WTC11 (cell line): ENCODE measurements at regions not wholly inside any gene's neighbourhood (a gene's known extent, or its start where the extent isn't known, plus 50 kb on each side); places are given as distances from the start of the nearest gene placed in this dataset.

Experiments used
- ATAC-seq: fragments of 200-7000 bp; cut with Tn5 transposase; 2 replicates; pipeline ENCODE4 v1.10.0; 2021; ENCODE audit warnings: mild to moderate bottlenecking, moderate library complexity
- CTCF ChIA-PET: fragments of 300-600 bp; sonication (Branson Sonifier 250); formaldehyde crosslinking; loops from one replicate; lab custom pipeline; 2021; ENCODE audit warnings: antibody characterized with exemption; lab: Charles Lee
- POLR2A ChIA-PET: fragments of 350-600 bp; sonication (Branson Sonifier 250); formaldehyde crosslinking; loops from one replicate; lab custom pipeline; 2021; ENCODE audit warnings: antibody characterized with exemption; lab: Charles Lee
- DNase-seq: peaks from one replicate; pipeline ENCODE4 v3.0.0; 2021; ENCODE audit warnings: low spot score
- H3K27ac Mint-ChIP-seq: 2 replicates; pipeline ENCODE4 v1.8.0; 2021; ENCODE audit warnings: mixed read lengths
- H3K27me3 Mint-ChIP-seq: 2 replicates; pipeline ENCODE4 v1.8.0; 2021; ENCODE audit warnings: low read depth, mild to moderate bottlenecking, moderate library complexity, mixed read lengths
- H3K36me3 Mint-ChIP-seq: 2 replicates; pipeline ENCODE4 v1.8.0; 2021; ENCODE audit warnings: mixed read lengths
- H3K4me1 Mint-ChIP-seq: 2 replicates; pipeline ENCODE4 v1.8.0; 2022; ENCODE audit warnings: mixed read lengths
- H3K4me3 Mint-ChIP-seq: 2 replicates; pipeline ENCODE4 v1.8.0; 2021; ENCODE audit warnings: mild to moderate bottlenecking, moderate library complexity, mixed read lengths
- H3K9me3 Mint-ChIP-seq: 2 replicates; pipeline ENCODE4 v1.8.0; 2021; ENCODE audit warnings: mixed read lengths
- ATF3 ChIP-seq: sonication (generic); formaldehyde crosslinking; conservative IDR thresholded peaks from 2 replicates; pipeline ENCODE4 v1.8.1; 2022; ENCODE audit warnings: mild to moderate bottlenecking, missing genetic modification reagents
- CREM ChIP-seq: sonication (generic); formaldehyde crosslinking; IDR thresholded peaks from 2 replicates; pipeline ENCODE4 v1.8.1; 2022; ENCODE audit warnings: mild to moderate bottlenecking, missing genetic modification reagents, moderate library complexity
- E2F5 ChIP-seq: sonication (generic); formaldehyde crosslinking; IDR thresholded peaks from 2 replicates; pipeline ENCODE4 v1.8.1; 2022; ENCODE audit warnings: mild to moderate bottlenecking, moderate library complexity, missing genetic modification reagents
- EMX1 ChIP-seq: fragments of 250-450 bp; sonication (Bioruptor Pico); IDR thresholded peaks from 2 replicates; pipeline ENCODE4 v1.8.0; 2021; ENCODE audit warnings: mild to moderate bottlenecking
- ERG ChIP-seq: fragments of 250-450 bp; sonication (Bioruptor Pico); IDR thresholded peaks from 2 replicates; pipeline ENCODE4 v1.8.0; 2021; ENCODE audit warnings: mild to moderate bottlenecking
- FOXJ3 ChIP-seq: sonication (generic); formaldehyde crosslinking; IDR thresholded peaks from 2 replicates; pipeline ENCODE4 v1.9.0; 2021; ENCODE audit warnings: missing genetic modification reagents, mild to moderate bottlenecking, borderline replicate concordance
- FOXP4 ChIP-seq: sonication (generic); formaldehyde crosslinking; IDR thresholded peaks from 2 replicates; pipeline ENCODE4 v1.8.0; 2022; ENCODE audit warnings: mild to moderate bottlenecking, missing genetic modification reagents
- GABPB1 ChIP-seq: sonication (generic); formaldehyde crosslinking; IDR thresholded peaks from 2 replicates; pipeline ENCODE4 v1.8.1; 2023; ENCODE audit warnings: mild to moderate bottlenecking, missing genetic modification reagents
- HMGA2 ChIP-seq: fragments of 250-450 bp; sonication (Bioruptor Pico); IDR thresholded peaks from 2 replicates; pipeline ENCODE4 v1.4.0; 2021; ENCODE audit warnings: mild to moderate bottlenecking, moderate library complexity
- JAZF1 ChIP-seq: fragments of 250-450 bp; sonication (Bioruptor Pico); IDR thresholded peaks from 2 replicates; pipeline ENCODE4 v1.9.0; 2021; ENCODE audit warnings: moderate library complexity, mild to moderate bottlenecking, inconsistent platforms
- JUN ChIP-seq: sonication (generic); formaldehyde crosslinking; IDR thresholded peaks from 2 replicates; pipeline ENCODE4 v1.8.0; 2023; ENCODE audit warnings: mild to moderate bottlenecking, missing genetic modification reagents
- MAX ChIP-seq: sonication (generic); formaldehyde crosslinking; IDR thresholded peaks from 2 replicates; pipeline ENCODE4 v1.8.0; 2022; ENCODE audit warnings: mild to moderate bottlenecking, missing genetic modification reagents
- NFE2L1 ChIP-seq: sonication (generic); formaldehyde crosslinking; IDR thresholded peaks from 2 replicates; pipeline ENCODE4 v1.8.1; 2023; ENCODE audit warnings: missing genetic modification reagents
- NR2C2 ChIP-seq: sonication (generic); formaldehyde crosslinking; IDR thresholded peaks from 2 replicates; pipeline ENCODE4 v1.8.0; 2022; ENCODE audit warnings: mild to moderate bottlenecking, missing genetic modification reagents
- NR3C1 ChIP-seq: sonication (generic); formaldehyde crosslinking; conservative IDR thresholded peaks from 2 replicates; pipeline ENCODE4 v1.8.1; 2023; ENCODE audit warnings: low read depth, mild to moderate bottlenecking, missing genetic modification reagents
- RELA ChIP-seq: sonication (generic); formaldehyde crosslinking; IDR thresholded peaks from 2 replicates; pipeline ENCODE4 v1.8.1; 2022; ENCODE audit warnings: missing genetic modification reagents, mild to moderate bottlenecking, borderline replicate concordance
- RORB ChIP-seq: fragments of 250-450 bp; sonication (Bioruptor Pico); IDR thresholded peaks from 2 replicates; pipeline ENCODE4 v1.9.0; 2021; ENCODE audit warnings: mild to moderate bottlenecking
- SMAD3 ChIP-seq: sonication (generic); formaldehyde crosslinking; IDR thresholded peaks from 2 replicates; pipeline ENCODE4 v1.8.0; 2022; ENCODE audit warnings: missing genetic modification reagents, mild to moderate bottlenecking, borderline replicate concordance
- SOX15 ChIP-seq: fragments of 250-450 bp; sonication (Bioruptor Pico); IDR thresholded peaks from 2 replicates; pipeline ENCODE4 v1.9.0; 2021; ENCODE audit warnings: mild to moderate bottlenecking
- SP1 ChIP-seq: sonication (generic); formaldehyde crosslinking; conservative IDR thresholded peaks from 2 replicates; pipeline ENCODE4 v1.8.1; 2022; ENCODE audit warnings: missing genetic modification reagents
- TEAD1 ChIP-seq: sonication (generic); formaldehyde crosslinking; IDR thresholded peaks from 2 replicates; pipeline ENCODE4 v1.8.0; 2022; ENCODE audit warnings: mild to moderate bottlenecking, missing genetic modification reagents
- TEAD4 ChIP-seq: sonication (generic); formaldehyde crosslinking; IDR thresholded peaks from 2 replicates; pipeline ENCODE4 v1.8.0; 2022; ENCODE audit warnings: mild to moderate bottlenecking, missing genetic modification reagents
- USF1 ChIP-seq: sonication (generic); formaldehyde crosslinking; IDR thresholded peaks from 2 replicates; pipeline ENCODE4 v1.8.0; 2022; ENCODE audit warnings: mild to moderate bottlenecking, missing genetic modification reagents

GRCh38 chr10:28207799-28208198 is 95.1 kb downstream of the MPP7 start:
- Mint-ChIP-seq H3K36me3 (peaks cover 5% of the 10 kb centered on the region; the same call in 1 of the 2 replicates), H3K27ac (no peak overlapping the region), H3K4me3 (no peak overlapping the region), H3K9me3 (peaks cover 15% of the 10 kb centered on the region), H3K4me1 (peaks cover 26% of the 10 kb centered on the region), H3K27me3 (no peaks in the 10 kb centered on the region)
- POLR2A ChIA-PET = no interaction called here
- CTCF ChIA-PET = no interaction called here
- no peak for TF ChIP-seq EMX1 (CRISPR knock-in tag)
- ATAC-seq = no peak
- DNase-seq = no peak

GRCh38 chr10:28202941-28203352 is 99.9 kb downstream of the MPP7 start:
- no peak overlapping the region for H3K4me3 Mint-ChIP-seq
- TF ChIP-seq CREM (CRISPR knock-in tag) = no peak
- TF ChIP-seq RORB = peak; percentile 42; the same call in 1 of the 2 replicates
- H3K27me3 Mint-ChIP-seq = no peaks in the 10 kb centered on the region
- DNase-seq (no peak), ATAC-seq (no peak)
- ChIA-PET CTCF (no interaction called here), POLR2A (no interaction called here)
- no peak overlapping the region for H3K27ac Mint-ChIP-seq
- 0 out of 2 replicates have a peak, but pooled peaks cover 2% of the 10 kb centered on the region for H3K36me3 Mint-ChIP-seq
- H3K9me3 Mint-ChIP-seq = peaks cover 12% of the 10 kb centered on the region
- no peaks in the 10 kb centered on the region for H3K4me1 Mint-ChIP-seq

GRCh38 chr10:28201410-28202400 is 101.2 kb downstream of the MPP7 start:
- peaks cover 12% of the 10 kb centered on the region for H3K9me3 Mint-ChIP-seq
- CTCF ChIA-PET = interaction anchor here (0.8 kb wide), 1 partner anchor 40 kb away, joined by 3 read pairs; no protein-coding TSS in a partner anchor
- no peaks in the 10 kb centered on the region for H3K27me3 Mint-ChIP-seq
- 0 out of 2 replicates have a peak, but pooled peaks cover 2% of the 10 kb centered on the region for H3K36me3 Mint-ChIP-seq
- H3K4me1 Mint-ChIP-seq = 0 out of 2 replicates have a peak, but pooled peaks cover 2% of the 10 kb centered on the region
- DNase-seq (no peak), ATAC-seq (no peak)
- H3K4me3 Mint-ChIP-seq = no peak overlapping the region
- no peak overlapping the region for H3K27ac Mint-ChIP-seq
- TF ChIP-seq MAX (CRISPR knock-in tag) = no peak
- TF ChIP-seq, all 79 proteins: peak for 0
- POLR2A ChIA-PET = no interaction called here

GRCh38 chr10:28200775-28201174 is 102.1 kb downstream of the MPP7 start:
- Mint-ChIP-seq H3K27me3 (no peaks in the 10 kb centered on the region), H3K27ac (no peak overlapping the region), H3K4me1 (0 out of 2 replicates have a peak, but pooled peaks cover 4% of the 10 kb centered on the region), H3K9me3 (peaks cover 8% of the 10 kb centered on the region), H3K36me3 (0 out of 2 replicates have a peak, but pooled peaks cover under 1% of the 10 kb centered on the region), H3K4me3 (no peak overlapping the region)
- DNase-seq = no peak
- ATAC-seq = no peak
- CTCF ChIA-PET = interaction anchor here (0.8 kb wide), 1 partner anchor 41 kb away, joined by 3 read pairs; no protein-coding TSS in a partner anchor
- no peak for TF ChIP-seq JUN
- no peak for TF ChIP-seq E2F5
- TF ChIP-seq GABPB1 (CRISPR knock-in tag) = no peak
- TF ChIP-seq HMGA2 = no peak
- no peak for TF ChIP-seq CREM (CRISPR knock-in tag)
- TF ChIP-seq NR2C2 (CRISPR knock-in tag) = no peak
- no peak for TF ChIP-seq ATF3
- TF ChIP-seq NFE2L1 (CRISPR knock-in tag) = no peak
- TF ChIP-seq FOXJ3 (CRISPR knock-in tag) = no peak
- no peak for TF ChIP-seq SMAD3 (CRISPR knock-in tag)
- no peak for TF ChIP-seq SP1 (CRISPR knock-in tag)
- TF ChIP-seq FOXP4 (CRISPR knock-in tag) = no peak
- TF ChIP-seq TEAD1 (CRISPR knock-in tag) = no peak
- no peak for TF ChIP-seq USF1 (CRISPR knock-in tag)
- no peak for TF ChIP-seq NR3C1 (CRISPR knock-in tag)
- TF ChIP-seq ERG (CRISPR knock-in tag) = no peak
- no peak for TF ChIP-seq SOX15 (CRISPR knock-in tag)
- TF ChIP-seq RELA (CRISPR knock-in tag) = no peak
- TF ChIP-seq TEAD4 (CRISPR knock-in tag) = no peak
- TF ChIP-seq JAZF1 (CRISPR knock-in tag) = no peak
- TF ChIP-seq, all 79 proteins: peak for 0
- POLR2A ChIA-PET = no interaction called here
